Mesenchymal stem cell (in vitro differentiated cells and primary cell): ENCODE measurements at regions not wholly inside any gene's neighbourhood (a gene's known extent, or its start where the extent isn't known, plus 50 kb on each side); places are given as distances from the start of the nearest gene placed in this dataset.

ENCODE experiments used
- DNase-seq: peaks from one replicate; pipeline ENCODE4 v3.0.0-alpha.2; 2013
- H2AFZ ChIP-seq: one replicate; pipeline ENCODE4 v1.6.1; 2013; ENCODE audit warnings: low read depth, mild to moderate bottlenecking, control low read depth, inconsistent platforms, low read length, moderate library complexity
- H2AK5ac ChIP-seq: 2 replicates; pipeline ENCODE4 v1.6.1; 2013; ENCODE audit warnings: low read length, moderate library complexity, mild to moderate bottlenecking, inconsistent platforms; ENCODE audit not compliant: severe bottlenecking
- H2BK120ac ChIP-seq: one replicate; pipeline ENCODE4 v1.6.1; 2013; ENCODE audit warnings: low read depth, mild to moderate bottlenecking, inconsistent platforms, low read length, moderate library complexity
- H2BK12ac ChIP-seq, 2 experiments: one replicate each; pipeline ENCODE4 v1.6.1; 2013; ENCODE audit warnings: inconsistent platforms in 2 of 2, low read length in 2 of 2, mild to moderate bottlenecking in 2 of 2, moderate library complexity in 2 of 2, control low read depth in 1 of 2
- H2BK15ac ChIP-seq: one replicate; pipeline ENCODE4 v1.6.1; 2013; ENCODE audit warnings: mild to moderate bottlenecking, low read depth, inconsistent platforms; ENCODE audit not compliant: poor library complexity, severe bottlenecking
- H2BK5ac ChIP-seq: 2 replicates; pipeline ENCODE4 v1.6.1; 2013; ENCODE audit warnings: low read depth, mild to moderate bottlenecking, low read length, control low read depth, inconsistent platforms; ENCODE audit not compliant: poor library complexity, severe bottlenecking
- H3K14ac ChIP-seq, 2 experiments: one replicate each; pipeline ENCODE4 v1.6.1; 2013; ENCODE audit warnings: inconsistent platforms in 2 of 2, low read length in 2 of 2, control low read depth in 1 of 2, mild to moderate bottlenecking in 1 of 2, moderate library complexity in 1 of 2
- H3K18ac ChIP-seq, 2 experiments: one replicate each; pipeline ENCODE4 v1.6.1; 2013; ENCODE audit warnings: inconsistent platforms in 2 of 2, low read length in 2 of 2, control low read depth in 1 of 2, low read depth in 1 of 2, mild to moderate bottlenecking in 1 of 2
- H3K23ac ChIP-seq, 2 experiments: one replicate each; pipeline ENCODE4 v1.6.1; 2013; ENCODE audit warnings: inconsistent platforms in 2 of 2, low read length in 2 of 2, mild to moderate bottlenecking in 2 of 2, moderate library complexity in 2 of 2, control low read depth in 1 of 2
- H3K27ac ChIP-seq: 2 replicates; pipeline ENCODE4 v1.5.1; 2013; ENCODE audit warnings: mild to moderate bottlenecking, moderate library complexity, low read length, control low read depth, inconsistent platforms; ENCODE audit not compliant: poor library complexity, severe bottlenecking
- H3K27me3 ChIP-seq, 2 experiments: 2 replicates each; pipeline versions ENCODE4 v1.6.1 to v1.7.0; 2013; ENCODE audit warnings: low read length in 2 of 2, mild to moderate bottlenecking in 2 of 2, moderate library complexity in 2 of 2, control low read depth in 1 of 2, inconsistent platforms in 1 of 2; ENCODE audit not compliant: control insufficient read depth in 1 of 2, insufficient read depth in 1 of 2
- H3K36me3 ChIP-seq, 2 experiments: 2 replicates each; pipeline versions ENCODE4 v1.6.1 to v1.7.0; 2013; ENCODE audit warnings: low read length in 2 of 2, control low read depth in 1 of 2, inconsistent platforms in 1 of 2, low read depth in 1 of 2, mild to moderate bottlenecking in 1 of 2; ENCODE audit not compliant: insufficient read depth in 2 of 2, control insufficient read depth in 1 of 2
- H3K4ac ChIP-seq, 2 experiments: one replicate each; pipeline ENCODE4 v1.6.1; 2013; ENCODE audit warnings: inconsistent platforms in 2 of 2, low read length in 2 of 2, mild to moderate bottlenecking in 2 of 2, moderate library complexity in 2 of 2, control low read depth in 1 of 2, low read depth in 1 of 2
- H3K4me1 ChIP-seq: 2 replicates; pipeline ENCODE4 v1.6.1; 2013; ENCODE audit warnings: low read depth, low read length, control low read depth; ENCODE audit not compliant: control insufficient read depth, insufficient read depth
- H3K4me2 ChIP-seq: 2 replicates; pipeline ENCODE4 v1.6.1; 2013; ENCODE audit warnings: low read length, mild to moderate bottlenecking, inconsistent platforms; ENCODE audit not compliant: poor library complexity, severe bottlenecking
- H3K4me3 ChIP-seq, 2 experiments: 2 replicates each; pipeline versions ENCODE4 v1.5.1 to v1.7.0; 2013; ENCODE audit warnings: low read length in 2 of 2, mild to moderate bottlenecking in 2 of 2, control low read depth in 1 of 2, low read depth in 1 of 2; ENCODE audit not compliant: insufficient read depth in 1 of 2
- H3K79me1 ChIP-seq: replicated peaks from 2 replicates; pipeline ENCODE4 v1.6.1; 2013; ENCODE audit warnings: mild to moderate bottlenecking, control low read depth, low read length, inconsistent platforms; ENCODE audit not compliant: poor library complexity, severe bottlenecking
- H3K9ac ChIP-seq: 2 replicates; pipeline ENCODE4 v1.7.0; 2013; ENCODE audit warnings: mild to moderate bottlenecking, low read length, moderate library complexity
- H3K9me3 ChIP-seq: 2 replicates; pipeline ENCODE4 v1.7.0; 2013; ENCODE audit warnings: mild to moderate bottlenecking, low read length; ENCODE audit not compliant: control insufficient read depth
- H4K8ac ChIP-seq: one replicate; pipeline ENCODE4 v1.6.1; 2013; ENCODE audit warnings: inconsistent platforms, mild to moderate bottlenecking, low read length, moderate library complexity
- H4K91ac ChIP-seq: one replicate; pipeline ENCODE4 v1.6.1; 2013; ENCODE audit warnings: mild to moderate bottlenecking, low read length, inconsistent platforms
- WGBS: methylation state at CpG from one replicate; pipeline ENCODE4 v1.1.7; 2013; ENCODE audit warnings: mixed read lengths; 5-methylcytosine and 5-hydroxymethylcytosine counted together

- no peak overlapping the region for H2BK12ac ChIP-seq
- WGBS = 0% methylated on average over 1 of the region's 2 CpGs
- no peaks in the 10 kb centered on the region for H3K36me3 ChIP-seq
- no peaks in the 10 kb centered on the region for H3K79me1 ChIP-seq
- H2BK15ac ChIP-seq = no peak overlapping the region
- H4K8ac ChIP-seq = no peak overlapping the region
- no peak overlapping the region for H2BK5ac ChIP-seq
- H2BK120ac ChIP-seq = no peak overlapping the region
- no peak overlapping the region for H3K27ac ChIP-seq
- H3K23ac ChIP-seq = no peak overlapping the region
- no peak overlapping the region for H2AFZ ChIP-seq
- H2AK5ac ChIP-seq = no peak overlapping the region
- peak; percentile 23 for DNase-seq
- H3K18ac ChIP-seq = no peak overlapping the region
- H3K4ac ChIP-seq = no peak overlapping the region
- no peaks in the 10 kb centered on the region for H3K4me1 ChIP-seq
- no peak overlapping the region for H4K91ac ChIP-seq
- no peak overlapping the region for H3K9ac ChIP-seq
- H3K4me3 ChIP-seq = no peak overlapping the region
- no peak overlapping the region for H3K4me2 ChIP-seq
- no peaks in the 10 kb centered on the region for H3K27me3 ChIP-seq
- no peak overlapping the region for H3K14ac ChIP-seq
- H3K9me3 ChIP-seq = no peaks in the 10 kb centered on the region
These were observed 596.6 kb upstream of the ZNF608 start for GRCh38 chr5:125343015-125343414.

GRCh38 chr5:125346316-125346715, 599.9 kb upstream of the ZNF608 start:
- H4K8ac ChIP-seq = no peak overlapping the region
- no peak overlapping the region for H2BK120ac ChIP-seq
- no peaks in the 10 kb centered on the region for H3K79me1 ChIP-seq
- DNase-seq = no peak
- no peak overlapping the region for H3K23ac ChIP-seq
- H3K4me2 ChIP-seq = no peak overlapping the region
- no peak overlapping the region for H3K14ac ChIP-seq
- H3K4ac ChIP-seq = no peak overlapping the region
- WGBS = 98% methylated on average over 5 of the region's 5 CpGs
- H2AK5ac ChIP-seq = no peak overlapping the region
- H3K4me1 ChIP-seq = peaks cover 4% of the 10 kb centered on the region
- no peak overlapping the region for H2BK15ac ChIP-seq
- H3K36me3 ChIP-seq = no peaks in the 10 kb centered on the region
- H3K27me3 ChIP-seq = no peaks in the 10 kb centered on the region
- H2BK5ac ChIP-seq = no peak overlapping the region
- H3K9ac ChIP-seq = no peak overlapping the region
- no peak overlapping the region for H3K27ac ChIP-seq
- H2BK12ac ChIP-seq = peak overlapping the region in 1 of 2 experiments; percentile 15
- no peaks in the 10 kb centered on the region for H3K9me3 ChIP-seq
- H3K4me3 ChIP-seq = no peak overlapping the region
- H3K18ac ChIP-seq = no peak overlapping the region
- no peak overlapping the region for H4K91ac ChIP-seq
- H2AFZ ChIP-seq = no peak overlapping the region

- Histone ChIP-seq H2AFZ (no peak overlapping the region), H3K23ac (no peak overlapping the region), H3K18ac (no peak overlapping the region), H3K27ac (no peak overlapping the region), H3K4ac (no peak overlapping the region), H3K4me3 (peak overlapping the region in 1 of 2 experiments; percentile 40), H3K27me3 (no peaks in the 10 kb centered on the region), H3K9ac (peak overlapping the region; percentile 33), H2AK5ac (no peak overlapping the region), H3K9me3 (no peaks in the 10 kb centered on the region), H3K4me1 (peaks cover 4% of the 10 kb centered on the region), H3K4me2 (no peak overlapping the region), H3K79me1 (no peaks in the 10 kb centered on the region), H3K36me3 (no peaks in the 10 kb centered on the region), H2BK15ac (peak overlapping the region; percentile 26), H4K91ac (no peak overlapping the region), H2BK12ac (peak overlapping the region in 1 of 2 experiments; percentile 57), H2BK5ac (no peak overlapping the region), H4K8ac (peak overlapping the region; percentile 45), H3K14ac (no peak overlapping the region), H2BK120ac (peak overlapping the region; percentile 29)
- WGBS = 46% methylated on average over 11 of the region's 11 CpGs
- DNase-seq = peak; percentile 73
These were observed 601.8 kb upstream of the ZNF608 start for GRCh38 chr5:125348221-125348692.

GRCh38 chr5:125348936-125349831, 602.7 kb upstream of the ZNF608 start:
- H3K79me1 ChIP-seq = no peaks in the 10 kb centered on the region
- WGBS = 5% methylated on average over 6 of the region's 9 CpGs
- H3K9me3 ChIP-seq = no peaks in the 10 kb centered on the region
- H3K4me1 ChIP-seq = peaks cover 4% of the 10 kb centered on the region
- H3K27me3 ChIP-seq = no peaks in the 10 kb centered on the region
- H3K4me2 ChIP-seq = no peak overlapping the region
- peak overlapping the region in 1 of 2 experiments; percentile 52 for H2BK12ac ChIP-seq
- no peak overlapping the region for H2BK15ac ChIP-seq
- peak; percentile 91 for DNase-seq
- no peak overlapping the region for H4K8ac ChIP-seq
- no peak overlapping the region for H3K14ac ChIP-seq
- no peak overlapping the region for H3K27ac ChIP-seq
- no peak overlapping the region for H3K23ac ChIP-seq
- no peak overlapping the region for H3K9ac ChIP-seq
- H3K18ac ChIP-seq = peak overlapping the region; percentile 40 to 94
- no peak overlapping the region for H2BK120ac ChIP-seq
- no peak overlapping the region for H2BK5ac ChIP-seq
- no peaks in the 10 kb centered on the region for H3K36me3 ChIP-seq
- H4K91ac ChIP-seq = no peak overlapping the region
- peak overlapping the region in 1 of 2 experiments; percentile 73 for H3K4ac ChIP-seq
- H2AFZ ChIP-seq = peak overlapping the region; percentile 51
- H2AK5ac ChIP-seq = no peak overlapping the region
- no peak overlapping the region for H3K4me3 ChIP-seq
